GM12878 (cell line): ENCODE measurements at regions not wholly inside any gene's neighbourhood (a gene's known extent, or its start where the extent isn't known, plus 50 kb on each side); places are given as distances from the start of the nearest gene placed in this dataset.

Source experiments
- CEBPB ChIP-seq, 2 experiments: fragments of 150-350 bp in 1 of 2; IDR thresholded peaks; 2 replicates each; pipeline ENCODE4 v1.6.1; 2012 to 2014; ENCODE audit warnings: low read depth in 2 of 2, low read length in 2 of 2, borderline replicate concordance in 1 of 2, inconsistent platforms in 1 of 2
- KLF5 ChIP-seq: fragments of 450-650 bp; IDR thresholded peaks from 2 replicates; pipeline ENCODE4 v1.6.1; 2014; ENCODE audit warnings: mild to moderate bottlenecking; ENCODE audit not compliant: partially characterized antibody
- MEF2A ChIP-seq: IDR thresholded peaks from 2 replicates; pipeline ENCODE4 v1.6.1; 2011; ENCODE audit warnings: low read depth, mild to moderate bottlenecking, low read length, moderate library complexity; ENCODE audit not compliant: insufficient read depth
- MXI1 ChIP-seq: fragments of 150-350 bp; IDR thresholded peaks from 2 replicates; pipeline ENCODE4 v1.6.1; 2011; ENCODE audit warnings: low read depth, mild to moderate bottlenecking, inconsistent platforms, low read length, improper control_type of control experiment
- SMAD1 ChIP-seq: fragments of 450-650 bp; IDR thresholded peaks from 2 replicates; pipeline ENCODE4 v1.6.1; 2018; ENCODE audit warnings: mild to moderate bottlenecking, low read depth; ENCODE audit not compliant: partially characterized antibody
- TAF1 ChIP-seq: IDR thresholded peaks from 2 replicates; pipeline ENCODE4 v1.6.1; 2011; ENCODE audit warnings: mild to moderate bottlenecking, low read depth, low read length, borderline replicate concordance
- TF ChIP-seq, protein P1 (sequence below), 3 experiments: IDR thresholded peaks in 2 of 3; conservative IDR thresholded peaks in 1 of 3; 2 replicates each; pipeline ENCODE4 v1.5.1; 2011; ENCODE audit warnings: low read depth in 3 of 3, low read length in 3 of 3, mild to moderate bottlenecking in 3 of 3, control low read depth in 2 of 3, moderate library complexity in 2 of 3, inconsistent platforms in 1 of 3, mixed read lengths in 1 of 3; ENCODE audit not compliant: control insufficient read depth in 2 of 3, insufficient read depth in 1 of 3; ENCODE audit errors: extremely low read depth in 1 of 3
- TF ChIP-seq, protein P2 (sequence below): IDR thresholded peaks from 2 replicates; pipeline ENCODE4 v1.6.1; 2011; ENCODE audit warnings: low read depth, mild to moderate bottlenecking, low read length, moderate library complexity, borderline replicate concordance; ENCODE audit errors: extremely low read depth
- TF ChIP-seq, protein P3 (sequence below): fragments of 450-650 bp; IDR thresholded peaks from 2 replicates; pipeline ENCODE4 v1.6.1; 2018; ENCODE audit warnings: borderline replicate concordance, mild to moderate bottlenecking; ENCODE audit not compliant: partially characterized antibody
- TF ChIP-seq, protein P4 (sequence below): IDR thresholded peaks from 2 replicates; pipeline ENCODE4 v1.6.1; 2012; ENCODE audit warnings: mild to moderate bottlenecking, low read depth, low read length

DNA sequence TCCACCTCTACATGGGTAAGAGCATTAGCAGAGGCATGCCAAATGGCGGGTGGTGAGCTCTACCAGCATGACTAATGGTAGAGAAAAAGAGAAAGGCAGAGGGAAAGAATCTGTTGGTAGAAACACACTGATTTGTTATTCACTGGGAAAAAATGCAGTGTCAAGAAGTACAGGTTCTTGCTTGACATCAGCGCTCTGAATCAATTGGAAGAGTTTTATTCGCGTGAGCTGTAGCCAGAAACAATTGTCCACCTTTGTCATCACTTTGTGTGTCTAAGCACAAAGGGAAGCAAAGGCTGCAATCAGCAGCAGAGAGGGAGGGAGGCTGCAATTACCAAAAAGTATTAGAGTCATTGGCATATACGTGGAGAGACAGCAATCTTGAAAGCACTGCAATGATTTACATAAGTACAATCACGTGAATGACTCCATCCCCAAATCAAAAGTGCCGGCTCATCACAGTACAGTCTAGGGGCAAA, 67.7 kb upstream of the HS3ST1 start:
- TF ChIP-seq, protein P1, sequence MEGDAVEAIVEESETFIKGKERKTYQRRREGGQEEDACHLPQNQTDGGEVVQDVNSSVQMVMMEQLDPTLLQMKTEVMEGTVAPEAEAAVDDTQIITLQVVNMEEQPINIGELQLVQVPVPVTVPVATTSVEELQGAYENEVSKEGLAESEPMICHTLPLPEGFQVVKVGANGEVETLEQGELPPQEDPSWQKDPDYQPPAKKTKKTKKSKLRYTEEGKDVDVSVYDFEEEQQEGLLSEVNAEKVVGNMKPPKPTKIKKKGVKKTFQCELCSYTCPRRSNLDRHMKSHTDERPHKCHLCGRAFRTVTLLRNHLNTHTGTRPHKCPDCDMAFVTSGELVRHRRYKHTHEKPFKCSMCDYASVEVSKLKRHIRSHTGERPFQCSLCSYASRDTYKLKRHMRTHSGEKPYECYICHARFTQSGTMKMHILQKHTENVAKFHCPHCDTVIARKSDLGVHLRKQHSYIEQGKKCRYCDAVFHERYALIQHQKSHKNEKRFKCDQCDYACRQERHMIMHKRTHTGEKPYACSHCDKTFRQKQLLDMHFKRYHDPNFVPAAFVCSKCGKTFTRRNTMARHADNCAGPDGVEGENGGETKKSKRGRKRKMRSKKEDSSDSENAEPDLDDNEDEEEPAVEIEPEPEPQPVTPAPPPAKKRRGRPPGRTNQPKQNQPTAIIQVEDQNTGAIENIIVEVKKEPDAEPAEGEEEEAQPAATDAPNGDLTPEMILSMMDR (IDR thresholded peaks at IDR 0.05 in 2 of 3, conservative IDR thresholded peaks at IDR 0.05 in 1 of 3; ENCODE audit: control insufficient read depth in 2 of 3, extremely low read depth in 1 of 3, insufficient read depth in 1 of 3, low read depth in 3 of 3, low read length in 3 of 3) = no peak
- TF ChIP-seq MEF2A (no peak), KLF5 (no peak), CEBPB (IDR thresholded peaks at IDR 0.05; ENCODE audit: borderline replicate concordance in 1 of 2, low read depth in 2 of 2, low read length in 2 of 2) (no peak), SMAD1 (no peak), TAF1 (no peak), MXI1 (no peak)
- TF ChIP-seq, protein P2, sequence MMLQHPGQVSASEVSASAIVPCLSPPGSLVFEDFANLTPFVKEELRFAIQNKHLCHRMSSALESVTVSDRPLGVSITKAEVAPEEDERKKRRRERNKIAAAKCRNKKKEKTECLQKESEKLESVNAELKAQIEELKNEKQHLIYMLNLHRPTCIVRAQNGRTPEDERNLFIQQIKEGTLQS = no peak
- TF ChIP-seq, protein P3, sequence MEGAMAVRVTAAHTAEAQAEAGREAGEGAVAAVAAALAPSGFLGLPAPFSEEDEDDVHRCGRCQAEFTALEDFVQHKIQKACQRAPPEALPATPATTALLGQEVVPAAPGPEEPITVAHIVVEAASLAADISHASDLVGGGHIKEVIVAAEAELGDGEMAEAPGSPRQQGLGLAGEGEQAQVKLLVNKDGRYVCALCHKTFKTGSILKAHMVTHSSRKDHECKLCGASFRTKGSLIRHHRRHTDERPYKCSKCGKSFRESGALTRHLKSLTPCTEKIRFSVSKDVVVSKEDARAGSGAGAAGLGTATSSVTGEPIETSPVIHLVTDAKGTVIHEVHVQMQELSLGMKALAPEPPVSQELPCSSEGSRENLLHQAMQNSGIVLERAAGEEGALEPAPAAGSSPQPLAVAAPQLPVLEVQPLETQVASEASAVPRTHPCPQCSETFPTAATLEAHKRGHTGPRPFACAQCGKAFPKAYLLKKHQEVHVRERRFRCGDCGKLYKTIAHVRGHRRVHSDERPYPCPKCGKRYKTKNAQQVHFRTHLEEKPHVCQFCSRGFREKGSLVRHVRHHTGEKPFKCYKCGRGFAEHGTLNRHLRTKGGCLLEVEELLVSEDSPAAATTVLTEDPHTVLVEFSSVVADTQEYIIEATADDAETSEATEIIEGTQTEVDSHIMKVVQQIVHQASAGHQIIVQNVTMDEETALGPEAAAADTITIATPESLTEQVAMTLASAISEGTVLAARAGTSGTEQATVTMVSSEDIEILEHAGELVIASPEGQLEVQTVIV = no peak
- TF ChIP-seq, protein P4, sequence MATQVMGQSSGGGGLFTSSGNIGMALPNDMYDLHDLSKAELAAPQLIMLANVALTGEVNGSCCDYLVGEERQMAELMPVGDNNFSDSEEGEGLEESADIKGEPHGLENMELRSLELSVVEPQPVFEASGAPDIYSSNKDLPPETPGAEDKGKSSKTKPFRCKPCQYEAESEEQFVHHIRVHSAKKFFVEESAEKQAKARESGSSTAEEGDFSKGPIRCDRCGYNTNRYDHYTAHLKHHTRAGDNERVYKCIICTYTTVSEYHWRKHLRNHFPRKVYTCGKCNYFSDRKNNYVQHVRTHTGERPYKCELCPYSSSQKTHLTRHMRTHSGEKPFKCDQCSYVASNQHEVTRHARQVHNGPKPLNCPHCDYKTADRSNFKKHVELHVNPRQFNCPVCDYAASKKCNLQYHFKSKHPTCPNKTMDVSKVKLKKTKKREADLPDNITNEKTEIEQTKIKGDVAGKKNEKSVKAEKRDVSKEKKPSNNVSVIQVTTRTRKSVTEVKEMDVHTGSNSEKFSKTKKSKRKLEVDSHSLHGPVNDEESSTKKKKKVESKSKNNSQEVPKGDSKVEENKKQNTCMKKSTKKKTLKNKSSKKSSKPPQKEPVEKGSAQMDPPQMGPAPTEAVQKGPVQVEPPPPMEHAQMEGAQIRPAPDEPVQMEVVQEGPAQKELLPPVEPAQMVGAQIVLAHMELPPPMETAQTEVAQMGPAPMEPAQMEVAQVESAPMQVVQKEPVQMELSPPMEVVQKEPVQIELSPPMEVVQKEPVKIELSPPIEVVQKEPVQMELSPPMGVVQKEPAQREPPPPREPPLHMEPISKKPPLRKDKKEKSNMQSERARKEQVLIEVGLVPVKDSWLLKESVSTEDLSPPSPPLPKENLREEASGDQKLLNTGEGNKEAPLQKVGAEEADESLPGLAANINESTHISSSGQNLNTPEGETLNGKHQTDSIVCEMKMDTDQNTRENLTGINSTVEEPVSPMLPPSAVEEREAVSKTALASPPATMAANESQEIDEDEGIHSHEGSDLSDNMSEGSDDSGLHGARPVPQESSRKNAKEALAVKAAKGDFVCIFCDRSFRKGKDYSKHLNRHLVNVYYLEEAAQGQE = no peak
